ENCODE measurements at regions not wholly inside any gene's neighbourhood (a gene's known extent, or its start where the extent isn't known, plus 50 kb on each side); places are given as distances from the start of the nearest gene placed in this dataset.

DNA sequence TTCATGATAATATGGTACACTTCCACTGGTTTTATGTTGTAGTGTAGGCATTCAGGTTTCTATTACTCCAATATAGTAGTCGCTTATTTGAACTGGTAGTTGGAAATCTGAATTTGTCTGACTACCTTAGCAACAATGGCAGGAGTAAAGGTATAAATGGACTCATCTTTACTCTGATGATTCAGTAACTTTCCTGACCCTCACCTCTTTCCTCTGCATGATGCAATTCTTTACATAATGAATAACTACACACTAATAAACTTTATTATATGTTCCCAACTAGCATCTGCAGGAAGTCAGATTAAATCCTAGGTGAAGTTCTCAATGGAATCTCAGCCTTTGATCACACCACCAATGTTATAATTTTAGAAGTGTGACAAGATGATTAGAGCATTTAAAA is 70.5 kb upstream of the ATP2B1 start:
- no peak for ATAC-seq
- BruUV-seq (replicated peaks) = no TSS peak

More for the DNA sequence above, 70.5 kb upstream of the ATP2B1 start:
- no peaks in the 10 kb centered on the region for H3K36me3 ChIP-seq (ENCODE audit: control insufficient read depth in 2 of 2, insufficient read depth in 2 of 2, low read length in 1 of 2)
- H2AFZ ChIP-seq (ENCODE audit: control insufficient read depth, low read depth, low read length) = no peak overlapping the region
- no peaks in the 10 kb centered on the region for H3K79me2 ChIP-seq (ENCODE audit: control insufficient read depth, insufficient read depth, low read length)
- ChIA-PET RAD21 (ENCODE audit: unreplicated experiment) (no interaction called here), SMC1A (ENCODE audit: uncharacterized antibody, unreplicated experiment) (no interaction called here), CTCF (no interaction called here), POLR2A (no interaction called here)
- no peak overlapping the region for H3K4me2 ChIP-seq (ENCODE audit: control insufficient read depth, insufficient read depth)
- H3K4me3 ChIP-seq = no peak overlapping the region
- no peaks in the 10 kb centered on the region for H4K20me1 ChIP-seq (ENCODE audit: control insufficient read depth, insufficient read depth)
- FAIRE-seq = no peak
- H3K27me3 ChIP-seq (replicated peaks in 1 of 2; ENCODE audit: control insufficient read depth in 2 of 2, insufficient read depth in 2 of 2, low read length in 1 of 2) = no peaks in the 10 kb centered on the region
- 100% methylated on average over 1 of the region's 1 CpG for WGBS (ENCODE audit: insufficient coverage, insufficient replicate concordance, low lambda C conversion rate, missing lambda C conversion rate)
- intact Hi-C loops (cut with micrococcal nuclease; ENCODE audit: unreplicated experiment) (no loop called here), in situ Hi-C loops (cut with MboI) (no loop called here)
- H3K9ac ChIP-seq (ENCODE audit: control insufficient read depth, insufficient read depth, low read length) = no peak overlapping the region
- H3K4me1 ChIP-seq (ENCODE audit: control insufficient read depth, insufficient read depth, low read length) = peaks cover 4% of the 10 kb centered on the region
- H3K27ac ChIP-seq (ENCODE audit: control insufficient read depth, insufficient read depth) = no peak overlapping the region
- no peak for DNase-seq (ENCODE audit: low read depth, low spot score)
- H3K9me3 ChIP-seq (replicated peaks; ENCODE audit: control insufficient read depth, insufficient read depth, low read length) = no peaks in the 10 kb centered on the region
- TF ChIP-seq TCF12 (IDR thresholded peaks at IDR 0.05; ENCODE audit: low read depth, low read length) (no peak), IRF5 (IDR thresholded peaks at IDR 0.05; ENCODE audit: borderline replicate concordance) (no peak), ZNF24 (IDR thresholded peaks at IDR 0.05) (no peak), DPF2 (IDR thresholded peaks at IDR 0.05) (no peak)
- TF ChIP-seq, protein P1, sequence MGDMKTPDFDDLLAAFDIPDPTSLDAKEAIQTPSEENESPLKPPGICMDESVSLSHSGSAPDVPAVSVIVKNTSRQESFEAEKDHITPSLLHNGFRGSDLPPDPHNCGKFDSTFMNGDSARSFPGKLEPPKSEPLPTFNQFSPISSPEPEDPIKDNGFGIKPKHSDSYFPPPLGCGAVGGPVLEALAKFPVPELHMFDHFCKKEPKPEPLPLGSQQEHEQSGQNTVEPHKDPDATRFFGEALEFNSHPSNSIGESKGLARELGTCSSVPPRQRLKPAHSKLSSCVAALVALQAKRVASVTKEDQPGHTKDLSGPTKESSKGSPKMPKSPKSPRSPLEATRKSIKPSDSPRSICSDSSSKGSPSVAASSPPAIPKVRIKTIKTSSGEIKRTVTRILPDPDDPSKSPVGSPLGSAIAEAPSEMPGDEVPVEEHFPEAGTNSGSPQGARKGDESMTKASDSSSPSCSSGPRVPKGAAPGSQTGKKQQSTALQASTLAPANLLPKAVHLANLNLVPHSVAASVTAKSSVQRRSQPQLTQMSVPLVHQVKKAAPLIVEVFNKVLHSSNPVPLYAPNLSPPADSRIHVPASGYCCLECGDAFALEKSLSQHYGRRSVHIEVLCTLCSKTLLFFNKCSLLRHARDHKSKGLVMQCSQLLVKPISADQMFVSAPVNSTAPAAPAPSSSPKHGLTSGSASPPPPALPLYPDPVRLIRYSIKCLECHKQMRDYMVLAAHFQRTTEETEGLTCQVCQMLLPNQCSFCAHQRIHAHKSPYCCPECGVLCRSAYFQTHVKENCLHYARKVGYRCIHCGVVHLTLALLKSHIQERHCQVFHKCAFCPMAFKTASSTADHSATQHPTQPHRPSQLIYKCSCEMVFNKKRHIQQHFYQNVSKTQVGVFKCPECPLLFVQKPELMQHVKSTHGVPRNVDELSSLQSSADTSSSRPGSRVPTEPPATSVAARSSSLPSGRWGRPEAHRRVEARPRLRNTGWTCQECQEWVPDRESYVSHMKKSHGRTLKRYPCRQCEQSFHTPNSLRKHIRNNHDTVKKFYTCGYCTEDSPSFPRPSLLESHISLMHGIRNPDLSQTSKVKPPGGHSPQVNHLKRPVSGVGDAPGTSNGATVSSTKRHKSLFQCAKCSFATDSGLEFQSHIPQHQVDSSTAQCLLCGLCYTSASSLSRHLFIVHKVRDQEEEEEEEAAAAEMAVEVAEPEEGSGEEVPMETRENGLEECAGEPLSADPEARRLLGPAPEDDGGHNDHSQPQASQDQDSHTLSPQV (IDR thresholded peaks at IDR 0.05) = no peak

Data from GM12878 (cell line).